ENCODE measurements at regions not wholly inside any gene's neighbourhood (a gene's known extent, or its start where the extent isn't known, plus 50 kb on each side); places are given as distances from the start of the nearest gene placed in this dataset.
"Not testable (repeated sequence)": the region's sequence is repeated elsewhere in the genome, so short reads cannot be mapped to it uniquely, and the experiment has no call there.

DNA sequence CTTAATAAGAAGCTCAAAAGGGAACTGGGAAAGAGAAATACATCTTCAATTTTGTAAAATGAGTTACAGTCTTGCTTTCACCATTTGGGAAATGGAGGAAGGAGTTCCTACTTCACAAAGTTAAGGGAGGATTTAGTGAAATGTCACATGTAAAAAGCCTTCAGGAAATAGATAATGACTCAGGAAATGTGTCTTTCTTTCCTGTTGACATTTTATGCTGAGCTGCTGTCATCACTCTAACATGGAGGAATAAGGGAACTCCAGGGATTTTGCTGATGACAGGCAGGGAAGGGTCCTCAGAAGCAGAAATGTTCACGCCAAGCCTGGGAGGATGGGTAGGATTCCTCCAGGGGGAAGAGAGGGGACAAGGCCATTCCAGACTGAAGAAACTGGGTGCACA is 251.1 kb downstream of the USP46 start:
- no peak for TF ChIP-seq GATA1 (IDR thresholded peaks at IDR 0.05; ENCODE audit: low read depth, low read length)
- no peak for TF ChIP-seq POLR2A (IDR thresholded peaks at IDR 0.05; ENCODE audit: low read length)
- DNase-seq: no peak

DNA sequence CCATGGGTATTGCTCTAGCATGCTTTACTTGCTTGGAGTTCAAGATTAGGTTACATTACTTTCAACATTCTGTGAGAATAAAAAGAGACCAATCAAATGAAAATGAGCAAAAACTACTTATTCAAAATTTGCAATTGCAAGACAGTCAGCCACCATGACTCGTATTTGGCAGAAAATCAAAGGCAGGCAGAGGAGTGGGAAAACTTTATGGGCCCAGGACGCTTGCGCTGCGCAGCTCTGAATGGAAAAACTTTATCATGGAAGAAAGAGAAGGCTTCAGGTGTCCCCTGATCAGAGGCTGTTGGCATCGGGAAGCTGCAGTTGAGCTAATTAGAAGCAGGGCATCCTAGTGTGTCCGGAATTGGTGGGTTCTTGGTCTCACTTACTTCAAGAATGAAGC is 250.6 kb downstream of the USP46 start:
- TF ChIP-seq GATA1 (IDR thresholded peaks at IDR 0.05; ENCODE audit: low read depth, low read length) (no peak), POLR2A (IDR thresholded peaks at IDR 0.05; ENCODE audit: low read length) (no peak)

DNA sequence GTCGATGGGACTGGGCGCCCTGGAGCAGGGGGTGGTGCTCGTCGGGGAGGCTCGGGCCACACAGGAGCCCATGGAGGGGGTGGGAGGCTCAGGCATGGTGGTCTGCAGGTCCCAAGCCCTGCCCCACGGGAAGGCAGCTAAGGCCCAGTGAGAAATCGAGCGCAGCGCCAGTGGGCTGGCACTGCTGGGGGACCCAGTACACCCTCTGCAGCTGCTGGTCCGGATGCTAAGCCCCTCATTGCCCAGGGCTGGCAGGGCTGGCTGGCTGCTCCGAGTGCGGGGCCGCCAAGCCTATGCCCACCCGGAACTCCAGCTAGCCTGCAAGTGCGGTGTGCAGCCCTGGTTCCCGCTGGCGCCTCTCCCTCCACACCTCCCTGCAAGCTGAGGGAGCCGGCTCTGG is 249.3 kb downstream of the USP46 start:
- not testable (repeated sequence) for DNase-seq

More for the DNA sequence above, 250.6 kb downstream of the USP46 start:
- no peak for DNase-seq

DNA sequence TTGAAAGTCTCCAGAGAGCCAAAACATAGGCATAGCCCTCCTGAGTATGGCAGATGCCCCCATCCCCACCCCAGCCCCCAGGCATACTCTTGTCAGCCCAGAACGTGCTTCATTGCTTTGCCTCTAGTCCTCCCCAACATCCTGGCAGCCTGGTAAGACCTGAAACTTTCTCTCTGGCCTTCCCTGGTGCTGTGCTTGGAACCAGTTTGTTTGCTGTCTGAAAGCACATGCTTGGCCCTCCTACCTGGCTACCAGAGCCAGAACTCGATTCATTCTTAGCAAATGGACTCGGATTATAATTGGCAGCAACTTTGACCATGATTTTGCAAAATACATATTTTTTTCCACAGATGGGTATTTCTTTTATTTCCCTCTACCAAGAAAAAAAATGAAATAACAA is 248.1 kb downstream of the USP46 start:
- TF ChIP-seq GATA1 (IDR thresholded peaks at IDR 0.05; ENCODE audit: low read depth, low read length) (no peak), POLR2A (IDR thresholded peaks at IDR 0.05; ENCODE audit: low read length) (no peak)
- DNase-seq: no peak

DNA sequence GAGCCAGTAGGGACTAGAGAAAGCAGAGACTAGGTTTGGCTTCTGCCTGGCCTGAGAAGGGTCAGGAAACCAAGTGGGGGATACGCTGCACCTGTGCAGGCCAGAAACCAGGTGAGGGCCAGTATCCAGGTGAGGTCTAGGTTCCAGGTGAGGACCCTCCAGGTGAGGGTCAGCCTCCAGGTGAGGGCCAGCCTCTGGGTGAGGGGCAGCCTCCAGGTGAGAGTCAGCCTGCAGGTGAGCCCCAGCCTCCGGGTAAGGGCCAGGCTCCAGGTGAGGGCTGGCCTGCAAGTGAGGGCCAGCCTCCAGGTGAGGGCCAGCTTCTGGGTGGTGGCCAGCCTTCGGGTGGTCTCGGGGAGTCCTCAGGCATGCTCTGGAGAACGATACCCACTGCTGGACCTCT is 238.8 kb downstream of the USP46 start:
- no peak for DNase-seq
- no peak for TF ChIP-seq GATA1 (IDR thresholded peaks at IDR 0.05; ENCODE audit: low read depth, low read length)
- no peak for TF ChIP-seq POLR2A (IDR thresholded peaks at IDR 0.05; ENCODE audit: low read length)

- TF ChIP-seq POLR2A (IDR thresholded peaks at IDR 0.05; ENCODE audit: low read length): no peak
- TF ChIP-seq GATA1 (IDR thresholded peaks at IDR 0.05; ENCODE audit: low read depth, low read length): no peak
- DNase-seq: no peak
These were observed 237.3 kb downstream of the USP46 start for GRCh38 chr4:52421811-52422213.

- no peak for TF ChIP-seq POLR2A (IDR thresholded peaks at IDR 0.05; ENCODE audit: low read length)
- no peak for TF ChIP-seq GATA1 (IDR thresholded peaks at IDR 0.05; ENCODE audit: low read depth, low read length)
- DNase-seq: no peak
These were observed 235.1 kb downstream of the USP46 start for GRCh38 chr4:52423967-52424366.

GRCh38 chr4:52425751-52426326 is 233.3 kb downstream of the USP46 start:
- no peak for TF ChIP-seq POLR2A (IDR thresholded peaks at IDR 0.05; ENCODE audit: low read length)
- TF ChIP-seq GATA1 (IDR thresholded peaks at IDR 0.05; ENCODE audit: low read depth, low read length): no peak
- DNase-seq: no peak

DNA sequence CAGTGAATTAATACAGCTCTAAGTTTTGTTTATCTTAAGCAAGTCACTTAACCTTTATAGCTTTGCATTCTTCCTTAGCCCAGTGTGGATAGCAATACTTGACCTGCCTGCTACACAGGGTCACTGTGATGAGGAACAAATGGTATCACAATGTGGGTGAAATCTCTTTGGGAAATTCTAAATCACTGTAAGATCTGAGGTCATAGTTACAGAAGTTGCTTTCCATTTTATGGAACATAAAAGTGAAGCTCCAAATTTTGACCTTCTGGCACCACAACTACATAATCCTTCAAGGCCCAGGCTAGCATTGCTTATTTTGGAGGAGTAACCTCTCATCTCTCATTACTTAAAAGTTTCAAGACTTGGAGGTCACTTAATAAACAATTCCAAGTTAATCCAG is 227.7 kb downstream of the USP46 start:
- TF ChIP-seq POLR2A (IDR thresholded peaks at IDR 0.05; ENCODE audit: low read length): no peak
- no peak for TF ChIP-seq GATA1 (IDR thresholded peaks at IDR 0.05; ENCODE audit: low read depth, low read length)
- no peak for DNase-seq

DNA sequence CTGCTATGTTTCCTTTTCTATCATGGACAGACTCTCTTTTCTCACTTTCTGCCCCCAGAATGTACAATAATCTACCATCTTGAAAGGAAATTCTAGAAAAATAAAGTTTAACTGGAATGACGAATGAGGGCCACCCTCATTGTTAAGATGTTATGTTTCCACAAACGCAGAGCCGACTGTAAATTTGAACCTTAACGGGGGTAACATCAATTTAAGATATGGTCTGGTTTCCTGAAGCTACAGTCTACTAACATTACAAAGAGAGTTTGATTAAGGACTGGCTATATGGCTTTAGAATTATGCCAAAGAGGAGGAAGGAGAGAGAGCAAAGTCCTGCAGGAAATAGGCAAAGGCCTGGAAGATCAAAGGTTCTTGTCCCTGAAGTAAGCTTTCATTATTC is 227.2 kb downstream of the USP46 start:
- TF ChIP-seq GATA1 (IDR thresholded peaks at IDR 0.05; ENCODE audit: low read depth, low read length) (no peak), POLR2A (IDR thresholded peaks at IDR 0.05; ENCODE audit: low read length) (no peak)
- no peak for DNase-seq

- DNase-seq: not testable (repeated sequence)
These were observed 216.6 kb downstream of the USP46 start for GRCh38 chr4:52442524-52442923.

DNA sequence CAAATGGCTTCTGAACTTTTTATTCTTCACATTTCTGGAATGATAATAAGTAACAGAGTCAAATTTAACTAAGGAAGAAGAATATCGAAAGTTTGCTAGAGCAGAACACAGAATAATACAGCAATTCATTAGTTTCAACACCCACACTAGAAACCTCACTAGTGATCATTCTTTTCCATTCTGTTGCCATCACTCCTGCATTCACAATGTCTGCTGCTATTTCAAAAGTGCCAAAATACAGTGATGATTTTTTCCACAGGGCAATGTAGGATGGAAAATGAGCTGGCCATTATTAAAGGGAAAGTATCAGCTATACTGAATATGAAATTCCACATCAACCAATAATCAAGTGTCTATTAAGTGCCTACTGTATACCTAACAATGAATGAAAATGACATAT is 186.7 kb downstream of the USP46 start:
- TF ChIP-seq POLR2A (IDR thresholded peaks at IDR 0.05; ENCODE audit: low read length) (no peak), GATA1 (IDR thresholded peaks at IDR 0.05; ENCODE audit: low read depth, low read length) (no peak)
- DNase-seq: no peak

DNA sequence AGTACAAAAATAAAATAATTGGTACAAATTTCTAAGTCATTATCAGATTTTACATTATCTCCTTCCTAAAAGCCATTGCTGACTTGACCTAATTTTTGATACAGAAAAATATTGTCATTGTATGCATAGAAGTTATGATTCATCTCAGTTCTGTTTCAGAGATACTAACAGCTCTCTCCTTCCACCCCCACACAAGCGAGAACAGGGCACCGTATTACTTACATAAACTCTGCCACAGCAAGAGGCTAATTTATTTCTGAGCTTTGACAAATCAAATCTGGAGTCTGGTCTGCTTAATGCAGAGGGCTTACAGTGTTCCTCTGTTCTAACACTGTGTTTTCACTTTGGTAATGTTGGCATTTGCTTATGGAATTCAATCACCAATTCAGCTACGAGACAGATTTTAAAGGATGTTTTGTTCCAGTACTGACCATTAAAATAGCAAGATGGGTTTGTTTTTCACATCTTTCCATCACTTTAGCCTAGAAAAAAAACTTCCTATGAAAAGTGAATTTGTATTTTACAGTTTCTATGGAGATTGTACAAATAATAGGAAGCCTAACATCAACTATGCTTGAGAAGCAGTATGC is 181.8 kb downstream of the USP46 start:
- no peak for DNase-seq
- TF ChIP-seq GATA1 (IDR thresholded peaks at IDR 0.05; ENCODE audit: low read depth, low read length) (no peak), POLR2A (IDR thresholded peaks at IDR 0.05; ENCODE audit: low read length) (no peak)

DNA sequence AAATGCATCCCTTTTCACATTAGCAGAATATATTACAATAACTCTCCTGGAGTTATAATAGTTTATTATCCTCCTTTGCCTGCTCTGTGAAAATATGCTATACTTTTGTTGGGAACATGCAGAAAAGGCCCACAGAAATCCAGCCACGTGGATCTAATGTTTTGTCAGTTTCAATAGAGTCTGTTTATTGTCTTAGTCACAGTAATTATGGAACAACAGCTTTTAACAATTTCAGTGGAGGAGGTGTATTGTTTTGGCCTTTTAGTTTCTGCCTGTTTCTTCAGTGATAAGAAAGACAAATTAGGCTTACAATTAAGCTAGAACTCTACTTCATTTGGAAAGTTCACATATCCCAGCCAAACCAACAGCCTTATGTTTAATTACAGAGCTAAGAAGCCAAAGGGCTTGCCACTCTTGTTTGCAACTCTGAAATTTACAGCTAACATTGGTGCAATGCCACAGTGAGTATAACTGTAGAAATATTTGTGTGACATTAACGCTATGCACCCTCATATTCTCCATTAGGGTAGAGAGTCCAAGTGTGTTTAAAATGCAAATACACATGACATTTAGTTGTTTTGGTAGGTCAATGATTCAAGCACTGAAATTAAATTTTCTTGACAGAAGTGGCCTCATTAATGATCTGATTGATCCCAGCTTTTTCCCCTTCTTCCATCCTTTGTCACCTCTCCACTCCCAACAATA is 175.8 kb downstream of the USP46 start:
- TF ChIP-seq GATA1 (IDR thresholded peaks at IDR 0.05; ENCODE audit: low read depth, low read length): no peak
- no peak for TF ChIP-seq POLR2A (IDR thresholded peaks at IDR 0.05; ENCODE audit: low read length)
- DNase-seq: no peak

GRCh38 chr4:52507774-52508173 is 151.3 kb downstream of the USP46 start:
- no peak for TF ChIP-seq GATA1 (IDR thresholded peaks at IDR 0.05; ENCODE audit: low read depth, low read length)
- TF ChIP-seq POLR2A (IDR thresholded peaks at IDR 0.05; ENCODE audit: low read length): no peak
- no peak for DNase-seq

Measured in erythroblast (primary cell).